Mesenchymal stem cell (in vitro differentiated cells and primary cell): ENCODE measurements at regions not wholly inside any gene's neighbourhood (a gene's known extent, or its start where the extent isn't known, plus 50 kb on each side); places are given as distances from the start of the nearest gene placed in this dataset.
A peak's percentile ranks its signal among the peaks of the same experiment; 100 is the strongest.

ENCODE experiments used
- DNase-seq: peaks from one replicate; pipeline ENCODE4 v3.0.0-alpha.2; 2013
- H2AFZ ChIP-seq: one replicate; pipeline ENCODE4 v1.6.1; 2013; ENCODE audit warnings: low read depth, mild to moderate bottlenecking, control low read depth, inconsistent platforms, low read length, moderate library complexity
- H2AK5ac ChIP-seq: 2 replicates; pipeline ENCODE4 v1.6.1; 2013; ENCODE audit warnings: low read length, moderate library complexity, mild to moderate bottlenecking, inconsistent platforms; ENCODE audit not compliant: severe bottlenecking
- H2BK120ac ChIP-seq: one replicate; pipeline ENCODE4 v1.6.1; 2013; ENCODE audit warnings: low read depth, mild to moderate bottlenecking, inconsistent platforms, low read length, moderate library complexity
- H2BK12ac ChIP-seq, 2 experiments: one replicate each; pipeline ENCODE4 v1.6.1; 2013; ENCODE audit warnings: inconsistent platforms in 2 of 2, low read length in 2 of 2, mild to moderate bottlenecking in 2 of 2, moderate library complexity in 2 of 2, control low read depth in 1 of 2
- H2BK15ac ChIP-seq: one replicate; pipeline ENCODE4 v1.6.1; 2013; ENCODE audit warnings: mild to moderate bottlenecking, low read depth, inconsistent platforms; ENCODE audit not compliant: poor library complexity, severe bottlenecking
- H2BK5ac ChIP-seq: 2 replicates; pipeline ENCODE4 v1.6.1; 2013; ENCODE audit warnings: low read depth, mild to moderate bottlenecking, low read length, control low read depth, inconsistent platforms; ENCODE audit not compliant: poor library complexity, severe bottlenecking
- H3K14ac ChIP-seq, 2 experiments: one replicate each; pipeline ENCODE4 v1.6.1; 2013; ENCODE audit warnings: inconsistent platforms in 2 of 2, low read length in 2 of 2, control low read depth in 1 of 2, mild to moderate bottlenecking in 1 of 2, moderate library complexity in 1 of 2
- H3K18ac ChIP-seq, 2 experiments: one replicate each; pipeline ENCODE4 v1.6.1; 2013; ENCODE audit warnings: inconsistent platforms in 2 of 2, low read length in 2 of 2, control low read depth in 1 of 2, low read depth in 1 of 2, mild to moderate bottlenecking in 1 of 2
- H3K23ac ChIP-seq, 2 experiments: one replicate each; pipeline ENCODE4 v1.6.1; 2013; ENCODE audit warnings: inconsistent platforms in 2 of 2, low read length in 2 of 2, mild to moderate bottlenecking in 2 of 2, moderate library complexity in 2 of 2, control low read depth in 1 of 2
- H3K27ac ChIP-seq: 2 replicates; pipeline ENCODE4 v1.5.1; 2013; ENCODE audit warnings: mild to moderate bottlenecking, moderate library complexity, low read length, control low read depth, inconsistent platforms; ENCODE audit not compliant: poor library complexity, severe bottlenecking
- H3K27me3 ChIP-seq, 2 experiments: 2 replicates each; pipeline versions ENCODE4 v1.6.1 to v1.7.0; 2013; ENCODE audit warnings: low read length in 2 of 2, mild to moderate bottlenecking in 2 of 2, moderate library complexity in 2 of 2, control low read depth in 1 of 2, inconsistent platforms in 1 of 2; ENCODE audit not compliant: control insufficient read depth in 1 of 2, insufficient read depth in 1 of 2
- H3K36me3 ChIP-seq, 2 experiments: 2 replicates each; pipeline versions ENCODE4 v1.6.1 to v1.7.0; 2013; ENCODE audit warnings: low read length in 2 of 2, control low read depth in 1 of 2, inconsistent platforms in 1 of 2, low read depth in 1 of 2, mild to moderate bottlenecking in 1 of 2; ENCODE audit not compliant: insufficient read depth in 2 of 2, control insufficient read depth in 1 of 2
- H3K4ac ChIP-seq, 2 experiments: one replicate each; pipeline ENCODE4 v1.6.1; 2013; ENCODE audit warnings: inconsistent platforms in 2 of 2, low read length in 2 of 2, mild to moderate bottlenecking in 2 of 2, moderate library complexity in 2 of 2, control low read depth in 1 of 2, low read depth in 1 of 2
- H3K4me1 ChIP-seq: 2 replicates; pipeline ENCODE4 v1.6.1; 2013; ENCODE audit warnings: low read depth, low read length, control low read depth; ENCODE audit not compliant: control insufficient read depth, insufficient read depth
- H3K4me2 ChIP-seq: 2 replicates; pipeline ENCODE4 v1.6.1; 2013; ENCODE audit warnings: low read length, mild to moderate bottlenecking, inconsistent platforms; ENCODE audit not compliant: poor library complexity, severe bottlenecking
- H3K4me3 ChIP-seq, 2 experiments: 2 replicates each; pipeline versions ENCODE4 v1.5.1 to v1.7.0; 2013; ENCODE audit warnings: low read length in 2 of 2, mild to moderate bottlenecking in 2 of 2, control low read depth in 1 of 2, low read depth in 1 of 2; ENCODE audit not compliant: insufficient read depth in 1 of 2
- H3K79me1 ChIP-seq: replicated peaks from 2 replicates; pipeline ENCODE4 v1.6.1; 2013; ENCODE audit warnings: mild to moderate bottlenecking, control low read depth, low read length, inconsistent platforms; ENCODE audit not compliant: poor library complexity, severe bottlenecking
- H3K9ac ChIP-seq: 2 replicates; pipeline ENCODE4 v1.7.0; 2013; ENCODE audit warnings: mild to moderate bottlenecking, low read length, moderate library complexity
- H3K9me3 ChIP-seq: 2 replicates; pipeline ENCODE4 v1.7.0; 2013; ENCODE audit warnings: mild to moderate bottlenecking, low read length; ENCODE audit not compliant: control insufficient read depth
- H4K8ac ChIP-seq: one replicate; pipeline ENCODE4 v1.6.1; 2013; ENCODE audit warnings: inconsistent platforms, mild to moderate bottlenecking, low read length, moderate library complexity
- H4K91ac ChIP-seq: one replicate; pipeline ENCODE4 v1.6.1; 2013; ENCODE audit warnings: mild to moderate bottlenecking, low read length, inconsistent platforms
- WGBS: methylation state at CpG from one replicate; pipeline ENCODE4 v1.1.7; 2013; ENCODE audit warnings: mixed read lengths; 5-methylcytosine and 5-hydroxymethylcytosine counted together

- Histone ChIP-seq H3K27ac (no peak overlapping the region), H3K79me1 (no peaks in the 10 kb centered on the region), H3K9ac (no peak overlapping the region), H3K4me3 (no peak overlapping the region), H3K23ac (no peak overlapping the region), H3K36me3 (peaks cover 40 to 87% of the 10 kb centered on the region in 2 experiments), H3K4me1 (no peaks in the 10 kb centered on the region), H2AK5ac (no peak overlapping the region), H4K91ac (no peak overlapping the region), H3K18ac (no peak overlapping the region), H2AFZ (no peak overlapping the region), H2BK120ac (no peak overlapping the region), H2BK12ac (no peak overlapping the region), H3K27me3 (no peaks in the 10 kb centered on the region), H3K4ac (no peak overlapping the region), H3K4me2 (no peak overlapping the region), H2BK15ac (no peak overlapping the region), H4K8ac (no peak overlapping the region), H3K9me3 (no peaks in the 10 kb centered on the region), H2BK5ac (no peak overlapping the region), H3K14ac (no peak overlapping the region)
- WGBS = 98% methylated on average over 4 of the region's 5 CpGs
- no peak for DNase-seq
These were observed 238.6 kb upstream of the TPM1 start for GRCh38 chr15:62803856-62804400.

- Histone ChIP-seq H2AK5ac (no peak overlapping the region), H3K23ac (no peak overlapping the region), H3K4me2 (no peak overlapping the region), H3K36me3 (peaks cover 37 to 84% of the 10 kb centered on the region in 2 experiments), H4K8ac (no peak overlapping the region), H3K9ac (no peak overlapping the region), H3K27ac (no peak overlapping the region), H3K14ac (no peak overlapping the region), H3K27me3 (no peaks in the 10 kb centered on the region), H2BK15ac (no peak overlapping the region), H3K79me1 (no peaks in the 10 kb centered on the region), H2AFZ (no peak overlapping the region), H3K9me3 (no peaks in the 10 kb centered on the region), H3K18ac (no peak overlapping the region), H3K4ac (no peak overlapping the region), H2BK12ac (no peak overlapping the region), H4K91ac (no peak overlapping the region), H2BK5ac (no peak overlapping the region), H3K4me1 (peaks cover 7% of the 10 kb centered on the region), H3K4me3 (no peak overlapping the region), H2BK120ac (no peak overlapping the region)
- WGBS = 93% methylated on average over 9 of the region's 9 CpGs
- DNase-seq = no peak
These were observed 237.0 kb upstream of the TPM1 start for GRCh38 chr15:62805502-62805901.

- Histone ChIP-seq H3K4ac (no peak overlapping the region), H4K91ac (no peak overlapping the region), H2BK15ac (no peak overlapping the region), H3K4me1 (peaks cover 11% of the 10 kb centered on the region), H3K9me3 (no peaks in the 10 kb centered on the region), H3K27ac (no peak overlapping the region), H3K36me3 (peaks cover 39 to 83% of the 10 kb centered on the region in 2 experiments), H3K14ac (no peak overlapping the region), H4K8ac (no peak overlapping the region), H2BK12ac (no peak overlapping the region), H2BK5ac (no peak overlapping the region), H3K4me3 (no peak overlapping the region), H3K4me2 (no peak overlapping the region), H3K9ac (no peak overlapping the region), H3K27me3 (no peaks in the 10 kb centered on the region), H3K23ac (peak overlapping the region in 1 of 2 experiments; percentile 25), H2BK120ac (no peak overlapping the region), H3K79me1 (no peaks in the 10 kb centered on the region), H2AFZ (no peak overlapping the region), H3K18ac (no peak overlapping the region), H2AK5ac (no peak overlapping the region)
- 95% methylated on average over 11 of the region's 11 CpGs for WGBS
- DNase-seq = no peak
These were observed 234.9 kb upstream of the TPM1 start for GRCh38 chr15:62807539-62808130.

- Histone ChIP-seq H3K27me3 (no peaks in the 10 kb centered on the region), H3K79me1 (no peaks in the 10 kb centered on the region), H2AK5ac (no peak overlapping the region), H2BK15ac (no peak overlapping the region), H4K8ac (peak overlapping the region; percentile 30), H3K9ac (no peak overlapping the region), H2AFZ (no peak overlapping the region), H4K91ac (no peak overlapping the region), H3K4me1 (peaks cover 12% of the 10 kb centered on the region), H2BK120ac (no peak overlapping the region), H3K9me3 (no peaks in the 10 kb centered on the region), H2BK12ac (peak overlapping the region; percentile 6 to 75), H3K4ac (peak overlapping the region in 1 of 2 experiments; percentile 16), H3K36me3 (peaks cover 42 to 78% of the 10 kb centered on the region in 2 experiments), H3K18ac (peak overlapping the region; percentile 10 to 77), H3K14ac (peak overlapping the region in 1 of 2 experiments; percentile 53), H3K27ac (peak overlapping the region; percentile 9), H3K23ac (no peak overlapping the region), H2BK5ac (no peak overlapping the region), H3K4me3 (no peak overlapping the region), H3K4me2 (no peak overlapping the region)
- WGBS = 31% methylated on average over 8 of the region's 8 CpGs
- peak; percentile 94 for DNase-seq
These were observed 233.2 kb upstream of the TPM1 start for GRCh38 chr15:62809115-62809967.
